ENCODE measurements at regions not wholly inside any gene's neighbourhood (a gene's known extent, or its start where the extent isn't known, plus 50 kb on each side); places are given as distances from the start of the nearest gene placed in this dataset.

DNA sequence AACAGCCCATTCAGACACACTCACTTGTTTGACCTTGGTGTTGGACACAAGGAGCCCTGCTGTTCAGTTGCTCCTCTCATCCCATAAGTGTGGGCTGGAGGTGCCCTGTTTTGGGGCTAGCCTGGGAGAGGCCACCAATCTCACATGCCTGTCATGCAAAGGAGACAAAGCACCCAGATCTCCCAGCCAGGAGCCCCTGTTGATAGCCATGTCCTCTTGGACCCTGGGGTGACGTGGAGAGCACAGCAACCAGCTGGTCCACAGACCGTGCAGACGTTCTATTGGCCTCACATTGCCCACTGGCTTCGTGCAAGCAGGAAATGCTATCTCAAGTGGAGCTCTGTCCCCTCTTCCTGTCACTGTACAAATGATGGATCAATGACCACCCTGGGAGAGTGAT is 240.8 kb downstream of the RPS24 start:
- DNase-seq (ENCODE audit: low read depth): no peak

DNA sequence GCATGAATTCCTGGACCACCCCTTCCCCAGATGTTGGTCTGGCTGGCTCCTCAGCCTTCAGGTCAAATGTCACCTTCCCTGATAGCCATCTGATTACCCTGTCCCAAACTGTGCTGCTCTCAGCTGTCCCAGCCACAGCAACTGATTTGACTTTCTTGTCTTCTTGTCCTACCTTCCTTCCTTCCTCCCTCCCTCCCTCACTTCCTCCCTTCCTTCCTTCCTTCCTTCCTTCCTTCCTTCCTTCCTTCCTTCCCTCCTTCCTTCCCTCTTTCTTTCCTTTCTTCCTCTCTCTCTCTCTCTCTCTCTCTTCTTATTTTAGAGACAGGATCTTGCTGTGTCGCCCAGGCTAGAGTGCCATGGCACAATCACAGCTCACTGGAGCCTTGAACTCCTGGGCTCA is 242.5 kb downstream of the RPS24 start:
- DNase-seq (ENCODE audit: low read depth): no peak

DNA sequence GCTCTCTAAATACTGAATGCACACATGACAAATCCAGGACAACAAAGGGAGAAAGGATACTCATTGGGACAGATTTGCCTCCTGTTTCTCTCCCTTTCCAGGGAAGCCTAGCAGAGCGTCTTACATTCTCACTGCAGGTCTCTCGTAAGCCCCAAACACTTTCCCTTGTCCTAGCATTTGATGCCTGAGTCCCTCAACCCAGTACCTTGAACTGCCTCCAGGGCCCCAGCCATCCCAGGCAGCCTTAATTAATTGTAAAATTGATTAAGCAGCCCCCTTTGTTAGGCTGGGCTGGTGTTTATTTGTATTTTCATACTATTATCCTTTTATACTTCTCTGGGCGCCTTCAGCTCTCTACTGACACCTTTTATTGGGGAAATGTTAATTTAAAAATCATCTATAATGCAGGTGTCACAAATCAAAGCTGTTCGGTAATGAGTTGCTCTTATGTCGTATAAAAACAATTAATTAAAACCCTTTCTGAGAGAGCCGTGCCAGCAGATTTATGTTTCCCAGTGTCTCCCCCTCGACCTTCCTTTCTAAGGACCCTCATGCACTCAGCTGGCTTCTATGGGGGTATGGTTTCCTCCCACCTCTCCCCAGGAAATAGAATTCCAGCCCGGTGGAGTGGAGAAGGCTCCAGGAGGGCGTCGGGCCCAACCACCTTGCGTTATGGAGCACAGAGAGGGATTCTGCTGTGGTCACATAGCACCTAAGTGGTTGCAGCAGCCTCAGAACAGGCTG is 243.8 kb downstream of the RPS24 start:
- DNase-seq (ENCODE audit: low read depth): no peak

DNA sequence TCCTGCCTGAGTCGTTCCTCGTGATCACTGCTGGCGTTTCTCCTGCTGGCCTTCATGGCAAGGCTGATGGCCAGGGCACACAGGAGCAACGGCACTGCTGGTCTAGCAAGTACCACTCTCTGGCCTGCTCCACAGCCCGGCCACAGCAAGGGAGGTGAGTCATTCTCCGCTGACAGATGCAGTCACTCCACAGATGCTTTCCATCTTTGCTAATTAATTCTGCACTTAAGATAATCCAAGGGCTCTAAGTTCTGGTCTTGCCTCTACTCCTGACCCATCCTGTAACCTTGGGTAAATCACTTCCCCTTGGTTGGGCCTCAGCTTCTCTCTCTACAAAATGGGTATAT is 244.4 kb downstream of the RPS24 start:
- DNase-seq (ENCODE audit: low read depth): no peak

DNA sequence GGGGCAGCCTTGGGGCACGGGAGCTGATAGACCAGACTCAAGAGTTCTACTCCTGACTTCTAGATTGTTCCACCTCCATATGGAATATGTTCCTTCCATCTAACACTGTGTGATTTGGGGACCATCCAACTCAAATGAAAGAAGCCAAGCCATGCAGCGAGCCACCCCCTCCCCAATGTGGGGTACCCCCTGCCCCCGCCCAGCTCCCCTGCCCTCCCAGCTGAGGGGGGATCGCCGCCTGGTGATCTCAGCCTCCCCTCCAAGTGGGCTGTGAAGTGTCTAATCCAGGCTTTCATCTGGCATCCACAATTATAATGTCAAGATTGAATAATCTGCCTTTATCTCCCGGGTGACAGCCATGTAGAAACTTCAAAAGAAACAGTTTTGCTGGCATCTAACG is 246.1 kb downstream of the RPS24 start:
- DNase-seq (ENCODE audit: low read depth): no peak

DNA sequence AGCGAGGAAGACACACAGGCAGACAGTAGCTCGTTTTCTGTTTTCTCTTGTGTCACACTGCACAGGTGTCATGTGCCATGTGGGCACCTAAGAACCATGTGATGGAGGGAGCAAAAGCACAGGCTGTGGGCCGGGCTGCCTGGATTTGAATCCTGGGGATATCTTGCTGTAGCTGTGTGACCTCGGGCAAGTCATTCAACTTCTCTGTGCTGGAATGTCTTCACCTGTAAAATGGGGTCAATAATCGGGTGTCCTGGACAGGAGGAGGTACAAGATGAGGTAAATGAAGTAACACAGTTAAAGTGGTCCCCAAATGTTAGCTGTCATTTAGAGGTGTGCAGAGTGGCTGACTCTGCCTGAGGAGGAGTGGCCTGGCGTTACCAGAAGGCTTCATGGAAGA is 246.9 kb downstream of the RPS24 start:
- no peak for DNase-seq (ENCODE audit: low read depth)

DNA sequence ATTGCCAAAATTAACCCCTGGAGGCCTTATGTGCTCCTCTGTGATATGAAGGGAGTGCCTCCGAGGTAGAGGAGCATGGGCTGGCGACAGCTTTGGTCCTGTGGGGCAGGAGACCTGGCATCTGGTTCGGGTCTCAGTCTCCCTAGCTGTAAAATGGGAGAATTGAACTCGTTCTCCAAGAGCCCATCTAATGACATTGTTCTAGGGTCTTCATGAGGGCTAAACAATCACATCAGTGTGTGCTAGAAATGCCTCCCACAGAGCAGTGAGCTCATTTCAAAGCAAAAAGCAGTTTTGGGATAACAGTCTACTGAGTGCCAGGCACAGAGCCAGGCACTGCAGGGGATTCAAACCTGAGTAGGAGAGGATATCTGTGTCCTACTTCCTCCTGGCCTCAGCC is 248.0 kb downstream of the RPS24 start:
- no peak for DNase-seq (ENCODE audit: low read depth)

DNA sequence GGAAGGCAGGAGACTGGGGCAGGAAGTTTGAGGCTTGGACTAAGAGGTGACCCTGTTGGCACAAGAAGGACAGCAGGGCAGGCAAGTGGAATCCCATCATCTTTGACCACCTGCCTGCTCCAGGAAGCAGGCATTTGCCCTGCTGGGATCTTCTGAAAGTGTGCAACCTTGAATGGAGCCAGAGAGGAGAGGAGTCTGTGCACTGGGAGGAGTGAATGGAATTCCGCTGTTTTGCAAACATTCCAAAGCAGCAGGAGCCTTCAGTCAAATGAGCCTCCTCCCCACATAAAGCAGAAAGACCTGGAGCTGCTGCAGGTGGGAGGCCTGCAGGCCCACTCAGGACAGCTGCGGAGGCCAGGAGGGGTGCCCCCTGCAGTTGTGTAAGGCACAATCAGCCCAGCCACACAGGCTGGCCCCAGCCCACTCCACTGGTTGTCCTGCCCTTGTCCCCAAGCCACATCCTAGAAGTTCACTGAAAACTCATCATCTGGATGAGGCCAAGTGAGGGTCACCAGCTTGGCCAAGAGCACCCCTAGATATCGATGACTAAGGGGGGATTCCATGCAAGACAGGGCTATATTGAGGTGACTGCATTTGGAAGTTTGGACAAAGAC is 249.5 kb downstream of the RPS24 start:
- no peak for DNase-seq (ENCODE audit: low read depth)

DNA sequence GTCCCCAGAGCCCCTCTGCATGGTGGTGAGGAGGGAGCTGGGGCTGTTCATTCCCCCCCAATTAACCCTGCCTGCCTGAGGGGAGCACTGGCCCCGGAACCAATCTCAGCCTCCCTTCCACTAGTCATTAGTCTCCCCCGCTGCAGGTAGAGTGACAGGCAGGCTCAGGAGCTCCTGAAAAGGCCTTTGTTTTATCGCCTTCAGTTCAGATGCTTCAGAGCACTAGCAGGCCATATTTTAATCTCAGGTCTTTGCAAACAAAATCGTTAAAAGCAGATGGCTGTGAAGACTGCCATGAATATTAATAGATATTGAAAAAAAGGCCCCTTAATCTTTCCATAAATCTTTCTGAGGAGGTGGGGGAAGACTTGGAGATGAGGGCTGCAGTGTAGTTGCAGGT is 250.7 kb downstream of the RPS24 start:
- DNase-seq (ENCODE audit: low read depth): no peak

DNA sequence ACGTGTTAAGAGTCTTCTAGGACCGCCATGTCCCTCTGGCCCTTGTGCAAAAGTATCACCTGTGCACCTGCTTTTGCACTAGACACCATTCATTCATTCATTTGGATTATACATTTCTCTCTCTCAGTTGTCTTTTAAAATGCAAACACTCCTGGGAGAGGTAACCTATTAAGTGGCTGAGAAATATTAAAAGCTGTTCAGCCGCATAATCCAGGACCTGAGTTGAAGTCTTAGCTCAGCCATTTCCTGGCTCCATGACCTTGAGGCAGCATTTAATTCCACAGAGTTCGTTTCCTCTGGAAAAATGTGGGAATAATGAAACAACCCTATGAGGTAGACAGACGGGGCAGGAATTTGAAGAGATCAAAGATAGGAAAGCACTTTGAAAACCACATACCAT is 251.6 kb downstream of the RPS24 start:
- no peak for DNase-seq (ENCODE audit: low read depth)

DNA sequence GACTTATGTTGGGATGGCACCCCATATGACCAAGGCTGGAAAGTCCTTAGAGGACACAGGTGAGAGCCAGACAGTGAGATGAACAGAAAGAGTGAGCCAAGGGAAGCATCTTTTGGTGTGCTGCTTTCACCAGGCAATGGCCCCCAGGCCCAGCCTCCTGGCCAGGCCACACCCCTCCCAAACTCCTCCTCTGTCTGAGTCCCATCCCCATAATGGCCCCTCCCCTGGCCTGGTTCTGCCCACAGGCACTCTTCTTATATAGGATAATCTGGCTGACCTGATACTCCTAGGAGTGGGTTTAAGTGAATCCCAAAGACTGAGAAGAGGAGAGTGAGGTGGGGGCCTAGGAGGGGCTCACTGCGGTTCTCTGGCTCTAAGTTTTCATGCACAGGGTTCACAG is 252.5 kb downstream of the RPS24 start:
- DNase-seq (ENCODE audit: low read depth): no peak

DNA sequence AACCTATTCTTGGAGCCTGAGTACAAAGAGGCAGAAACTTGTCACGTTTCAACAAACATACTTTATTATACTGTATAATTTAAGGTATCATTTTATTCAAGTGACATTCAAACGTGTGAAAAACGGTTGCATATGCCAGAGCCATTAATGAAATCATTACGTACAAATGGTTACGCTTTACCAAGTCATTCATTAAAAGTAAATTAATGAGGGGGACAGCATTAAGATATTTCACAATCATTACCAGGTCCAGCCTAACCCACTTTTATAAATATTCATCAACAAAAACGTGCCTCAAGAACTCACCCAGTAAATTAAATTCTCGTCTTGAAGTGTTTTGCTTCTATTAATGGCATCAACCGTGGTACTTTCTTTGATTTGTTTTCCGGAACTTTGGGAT is 253.0 kb downstream of the RPS24 start:
- DNase-seq (ENCODE audit: low read depth): no peak

DNA sequence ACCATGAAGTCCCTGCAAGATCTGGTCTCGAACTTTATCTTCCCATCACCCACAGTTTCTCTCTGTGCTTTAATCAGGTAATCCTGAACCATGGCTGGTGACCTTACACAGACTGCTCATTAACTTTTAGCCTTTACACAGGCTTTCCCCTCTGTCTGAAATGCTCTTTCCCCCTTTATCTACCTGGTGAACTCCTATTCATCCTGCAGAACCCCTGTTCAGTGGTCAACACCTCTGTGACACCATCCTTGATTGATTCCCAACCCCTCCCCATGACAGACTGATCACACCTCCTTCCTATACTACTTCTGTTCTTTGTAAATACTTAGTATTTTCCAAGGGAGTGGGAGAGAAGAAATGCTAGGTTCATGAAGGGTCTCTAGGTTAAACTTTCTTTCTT is 254.0 kb downstream of the RPS24 start:
- DNase-seq (ENCODE audit: low read depth): no peak

DNA sequence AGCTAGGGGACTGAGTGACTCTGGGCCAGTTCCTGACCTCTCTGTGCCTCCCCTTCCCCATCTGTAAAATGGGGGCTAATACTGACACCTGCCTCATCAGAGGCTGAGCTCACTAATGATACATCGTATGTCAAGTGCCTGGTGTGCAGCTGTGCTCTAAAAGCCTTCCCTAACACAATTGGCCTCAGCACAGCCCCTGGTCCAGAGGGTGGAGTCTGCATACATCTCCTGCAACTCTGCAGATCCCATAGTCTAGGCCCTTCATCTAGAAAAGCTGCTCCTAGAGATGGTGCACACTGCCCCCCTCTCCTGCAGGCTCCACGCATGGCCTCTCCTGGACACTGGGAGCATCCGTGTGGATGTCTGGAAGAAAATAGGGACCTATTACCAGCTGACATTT is 255.0 kb downstream of the RPS24 start:
- no peak for DNase-seq (ENCODE audit: low read depth)

DNA sequence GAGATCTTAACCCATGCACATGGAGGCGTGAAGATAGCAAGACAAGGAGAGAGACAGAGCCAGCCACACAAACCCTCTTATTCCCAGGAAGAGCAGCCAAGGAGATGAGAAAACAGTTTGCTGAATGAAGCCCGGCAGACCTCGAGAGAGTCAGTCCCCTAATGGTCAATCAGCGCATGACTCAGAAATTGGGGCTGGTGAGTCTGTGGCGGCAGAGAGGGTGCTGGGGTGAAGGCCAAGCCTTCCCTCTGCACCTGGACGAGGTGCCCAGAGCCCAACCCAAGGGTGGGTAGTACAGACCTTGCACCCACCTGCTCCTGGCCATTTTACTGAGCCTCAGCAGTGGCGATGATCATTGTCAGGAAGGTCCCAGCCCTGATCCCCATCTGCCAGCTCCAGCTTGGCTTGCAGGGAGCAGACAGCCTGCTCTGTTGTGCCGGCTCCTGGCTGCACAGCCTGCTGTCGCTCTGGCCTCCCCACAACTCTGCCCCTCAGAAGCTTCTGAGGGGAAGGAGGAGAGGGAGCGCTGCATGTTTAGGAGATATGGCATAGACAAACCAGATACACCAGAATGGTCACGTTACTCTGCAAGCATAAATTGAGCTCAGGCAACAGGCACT is 256.6 kb downstream of the RPS24 start:
- DNase-seq (ENCODE audit: low read depth): no peak

DNA sequence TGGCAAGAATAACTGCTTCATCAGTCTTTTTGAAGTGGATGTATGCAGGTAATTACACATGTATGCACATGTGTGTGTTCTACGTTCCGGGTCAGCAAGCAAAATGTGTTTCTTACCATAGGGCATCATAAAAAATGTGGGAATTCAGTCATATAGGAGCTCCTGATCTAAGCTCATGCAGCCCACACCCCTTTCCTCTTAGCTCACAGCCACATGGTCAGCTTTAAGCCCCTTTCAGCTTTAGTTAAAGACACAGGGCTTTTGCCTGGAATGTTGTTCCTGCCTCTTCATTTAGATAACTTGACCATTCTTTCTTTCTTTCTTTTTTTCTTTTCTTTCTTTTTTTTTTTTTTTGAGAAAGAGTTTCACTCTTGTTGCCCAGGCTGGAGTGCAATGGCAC is 258.1 kb downstream of the RPS24 start:
- no peak for DNase-seq (ENCODE audit: low read depth)

DNA sequence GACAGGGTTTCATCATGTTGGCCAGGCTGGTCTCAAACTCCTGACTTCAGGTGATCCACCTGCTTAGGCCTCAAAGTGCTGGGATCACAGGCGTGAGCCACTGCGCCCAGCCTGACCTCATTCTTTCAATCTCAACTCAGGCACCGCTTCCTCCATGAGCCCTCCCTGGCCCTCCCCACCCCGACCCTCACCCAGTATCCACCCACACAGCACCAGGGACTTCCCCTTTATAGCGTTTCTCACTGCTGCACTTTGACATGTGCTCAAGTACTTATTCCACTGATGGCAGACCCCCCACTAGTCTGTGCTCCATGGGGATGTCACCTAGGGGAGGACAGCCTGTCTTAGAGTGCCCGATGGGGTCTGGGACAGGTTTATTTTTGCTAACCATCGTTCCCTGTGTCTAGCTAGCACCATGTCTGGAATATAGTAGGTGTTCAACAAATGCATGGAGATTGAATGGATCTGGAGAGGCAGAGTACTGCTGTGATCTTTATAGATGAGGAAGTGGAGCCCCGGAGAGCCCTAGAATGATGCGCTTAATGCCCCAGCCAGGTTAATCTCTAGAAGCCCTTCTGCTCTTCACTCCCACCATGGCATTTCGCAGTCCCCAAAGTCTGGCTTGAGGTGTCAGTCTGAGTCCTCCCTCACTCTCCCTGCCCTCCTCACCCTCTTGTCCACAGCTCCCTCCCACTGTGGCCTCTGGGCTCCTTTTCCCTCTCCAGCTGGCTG is 258.8 kb downstream of the RPS24 start:
- DNase-seq (ENCODE audit: low read depth): no peak

DNA sequence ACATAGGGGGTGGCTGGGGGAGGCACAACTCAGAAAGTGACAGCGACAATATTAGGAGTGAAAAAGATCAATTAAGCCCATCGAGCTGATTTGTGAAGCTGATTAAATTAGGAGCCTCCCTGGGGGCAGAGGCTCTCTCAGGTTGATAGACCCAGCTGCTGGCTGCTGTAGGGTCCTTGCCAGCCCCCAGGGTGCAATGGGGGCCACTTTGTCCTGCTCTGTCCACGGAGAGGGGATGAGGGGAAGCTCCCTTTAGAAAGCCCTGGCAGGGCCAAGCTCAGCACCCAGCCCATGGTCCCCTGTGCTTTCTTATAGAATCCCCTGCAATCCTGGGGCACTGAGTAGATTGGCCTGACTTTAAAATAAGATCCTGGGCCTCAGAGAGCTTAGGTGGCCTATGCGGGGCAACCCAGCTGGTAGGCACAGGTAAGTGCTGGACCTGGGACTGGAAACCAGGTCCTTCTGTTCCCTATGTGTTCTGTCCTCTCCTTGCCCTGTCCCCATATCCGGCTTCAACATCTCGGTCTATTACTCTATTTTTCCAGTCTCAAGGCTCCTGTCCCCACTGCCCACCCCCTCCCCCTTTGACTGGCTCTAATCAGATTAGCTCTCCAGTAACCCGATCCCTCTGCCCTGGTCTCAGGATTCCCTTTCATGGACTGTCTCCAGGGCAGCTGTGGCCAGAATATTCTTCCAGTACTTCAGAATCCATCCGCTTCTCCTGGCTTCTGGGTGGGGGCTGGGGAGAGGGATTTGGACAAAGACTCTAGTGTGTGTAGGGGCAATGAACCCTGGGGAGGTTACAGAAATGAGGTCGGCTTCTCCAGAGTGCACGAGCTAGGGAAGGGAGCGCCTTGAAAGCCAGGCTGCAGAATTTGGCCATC is 259.6 kb downstream of the RPS24 start:
- DNase-seq (ENCODE audit: low read depth): no peak

DNA sequence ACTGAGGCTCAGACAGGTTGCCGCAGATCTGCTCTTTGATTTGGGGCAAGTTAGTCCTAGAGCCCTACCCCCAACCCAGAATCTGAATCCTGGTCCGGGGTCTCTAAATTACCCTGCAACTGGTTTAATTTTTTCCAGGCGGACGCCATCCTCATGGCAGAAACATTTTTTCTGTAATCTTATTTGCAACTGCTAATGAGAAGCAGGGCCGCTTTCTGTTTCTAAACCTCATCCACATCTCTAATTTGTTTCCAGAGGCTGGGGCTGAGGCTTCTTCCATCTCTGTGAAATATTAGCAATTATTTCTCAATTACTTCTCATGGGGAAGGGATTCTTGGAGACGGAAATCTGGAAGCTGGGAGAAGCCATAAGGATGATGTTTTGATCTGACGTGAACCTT is 261.6 kb downstream of the RPS24 start:
- no peak for DNase-seq (ENCODE audit: low read depth)

DNA sequence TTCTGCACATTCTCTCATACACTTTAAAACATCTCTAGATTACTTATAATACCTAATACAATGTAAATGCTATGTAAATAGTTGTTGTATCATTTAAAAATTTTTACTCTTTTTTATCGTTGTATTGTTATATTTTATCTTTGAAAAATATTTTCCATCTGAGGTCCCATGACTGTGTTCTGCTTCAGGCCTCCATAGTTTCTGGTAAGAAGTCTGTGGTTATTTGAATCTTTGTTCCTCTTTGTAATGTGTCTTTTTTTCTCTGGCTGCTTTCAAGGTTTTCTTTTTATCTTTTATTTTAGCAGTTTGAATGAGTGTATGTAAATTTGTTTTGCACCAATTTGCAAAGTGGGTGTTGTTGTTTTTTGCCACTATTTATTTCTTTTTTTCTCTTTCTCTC is 263.1 kb downstream of the RPS24 start:
- DNase-seq (ENCODE audit: low read depth): no peak

DNA sequence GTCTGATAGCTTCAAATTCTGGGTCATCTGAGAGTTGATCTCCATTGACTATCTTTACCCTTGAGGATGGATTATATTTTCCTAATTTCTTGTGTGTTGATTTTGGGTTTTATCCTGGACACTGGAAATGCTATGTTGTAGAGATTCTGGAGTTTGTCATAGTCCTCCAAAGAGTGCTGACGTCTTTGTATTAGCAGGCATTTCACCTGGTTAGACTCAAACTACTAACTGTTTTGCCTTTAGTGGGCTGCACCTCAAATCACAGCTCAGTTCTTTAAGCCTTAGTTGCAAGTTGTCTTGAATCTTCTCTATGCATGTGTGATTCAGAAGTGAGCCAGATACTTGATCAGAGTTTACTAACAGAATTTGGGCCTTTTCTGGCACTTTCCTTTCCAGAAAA is 264.3 kb downstream of the RPS24 start:
- no peak for DNase-seq (ENCODE audit: low read depth)

DNA sequence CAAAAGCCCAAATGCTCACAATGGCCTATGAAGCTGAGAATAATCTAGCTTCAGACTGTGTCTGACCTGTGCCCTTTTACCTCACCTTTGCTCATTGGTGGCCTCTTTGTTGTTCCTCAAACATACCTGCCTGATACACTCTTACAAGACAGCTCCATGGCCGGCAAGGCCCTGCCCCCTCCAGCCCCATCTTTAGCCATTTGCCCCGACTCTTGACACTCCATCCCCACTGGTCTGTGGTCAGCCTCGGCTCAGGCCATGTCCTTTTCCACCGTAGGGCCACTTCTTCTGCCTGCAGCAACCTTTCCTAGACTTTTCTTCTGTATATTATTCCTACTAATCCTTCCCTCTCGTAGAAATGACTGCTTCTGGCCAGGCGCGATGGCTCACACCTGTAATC is 265.2 kb downstream of the RPS24 start:
- DNase-seq (ENCODE audit: low read depth): no peak

Measured in non-pigmented ciliary epithelial cell (primary cell).